ENCODE measurements at regions not wholly inside any gene's neighbourhood (a gene's known extent, or its start where the extent isn't known, plus 50 kb on each side); places are given as distances from the start of the nearest gene placed in this dataset.
"Not testable (repeated sequence)": the region's sequence is repeated elsewhere in the genome, so short reads cannot be mapped to it uniquely, and the experiment has no call there.

GRCh38 chr2:242004223-242004901 lies 134.8 kb downstream of the RTP5 start:
- no peak for DNase-seq (ENCODE audit: low spot score)

- DNase-seq (ENCODE audit: low spot score), result no peak
Measured at GRCh38 chr2:242004902-242005230, 135.3 kb downstream of the RTP5 start.

GRCh38 chr2:242006091-242006634 lies 136.6 kb downstream of the RTP5 start:
- not testable (repeated sequence) for DNase-seq (ENCODE audit: low spot score)

DNA sequence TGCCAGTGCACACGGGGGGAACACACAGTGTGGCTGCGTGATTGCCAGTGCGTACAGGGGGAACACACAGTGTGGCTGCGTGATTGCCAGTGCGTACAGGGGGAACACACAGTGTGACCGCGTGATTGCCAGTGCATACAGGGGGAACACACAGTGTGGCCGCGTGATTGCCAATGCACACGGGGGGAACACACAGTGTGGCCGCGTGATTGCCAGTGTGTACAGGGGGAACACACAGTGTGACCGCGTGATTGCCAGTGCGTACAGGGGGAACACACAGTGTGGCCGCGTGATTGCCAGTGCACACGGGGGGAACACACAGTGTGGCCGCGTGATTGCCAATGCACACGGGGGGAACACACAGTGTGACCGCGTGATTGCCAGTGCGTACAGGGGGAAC lies 139.4 kb downstream of the RTP5 start:
- DNase-seq (ENCODE audit: low spot score), result not testable (repeated sequence)

DNA sequence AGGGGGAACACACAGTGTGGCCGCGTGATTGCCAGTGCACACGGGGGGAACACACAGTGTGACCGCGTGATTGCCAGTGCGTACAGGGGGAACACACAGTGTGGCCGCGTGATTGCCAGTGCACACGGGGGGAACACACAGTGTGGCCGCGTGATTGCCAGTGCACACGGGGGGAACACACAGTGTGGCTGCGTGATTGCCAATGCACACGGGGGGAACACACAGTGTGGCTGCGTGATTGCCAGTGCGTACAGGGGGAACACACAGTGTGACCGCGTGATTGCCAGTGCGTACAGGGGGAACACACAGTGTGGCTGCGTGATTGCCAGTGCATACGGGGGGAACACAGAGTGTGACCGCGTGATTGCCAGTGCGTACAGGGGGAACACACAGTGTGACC lies 140.3 kb downstream of the RTP5 start:
- DNase-seq (ENCODE audit: low spot score), result not testable (repeated sequence)

GRCh38 chr2:242010252-242011166 lies 141.0 kb downstream of the RTP5 start:
- not testable (repeated sequence) for DNase-seq (ENCODE audit: low spot score)

DNA sequence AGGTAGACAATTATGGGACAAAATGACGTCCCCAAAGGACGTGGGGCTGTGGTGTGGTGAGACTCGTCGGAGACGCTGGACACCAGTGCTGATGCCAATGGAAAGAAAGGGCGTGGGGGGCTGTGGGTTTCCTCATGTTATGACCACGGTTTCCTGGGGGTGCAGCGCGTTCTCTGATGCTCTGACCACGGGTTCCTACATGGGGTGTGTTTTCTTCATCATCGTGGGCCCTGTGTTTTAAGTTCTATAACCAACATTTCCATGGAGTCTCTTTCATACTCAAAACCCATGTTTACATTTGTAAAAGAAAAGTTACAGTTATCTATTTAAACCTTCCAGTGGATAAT lies 141.6 kb downstream of the RTP5 start:
- no peak for DNase-seq (ENCODE audit: low spot score)

DNA sequence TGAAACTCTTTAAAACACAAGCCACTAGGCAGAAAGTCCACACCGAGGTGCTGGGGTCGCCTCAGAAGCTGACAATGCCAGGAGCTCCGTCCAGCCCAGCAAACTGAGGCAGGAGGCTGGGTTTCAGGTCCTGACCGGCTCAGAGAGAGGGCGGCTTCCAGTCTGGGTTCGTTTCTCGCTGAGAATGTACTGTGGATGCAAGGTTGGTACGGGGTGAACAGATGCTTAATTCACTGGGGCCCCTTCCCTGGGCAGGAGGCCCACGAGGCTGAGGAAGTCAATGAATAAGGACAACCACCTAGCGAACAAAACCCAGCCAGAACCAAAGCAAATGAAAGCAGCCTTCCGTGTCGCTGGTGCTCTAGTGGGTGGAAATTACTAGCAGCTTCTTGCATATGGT lies 142.0 kb downstream of the RTP5 start:
- DNase-seq (ENCODE audit: low spot score), result no peak

GRCh38 chr2:242011991-242012764 lies 142.6 kb downstream of the RTP5 start:
- no peak for DNase-seq (ENCODE audit: low spot score)

- no peak for DNase-seq (ENCODE audit: low spot score)
Measured at GRCh38 chr2:242012956-242013764, 143.6 kb downstream of the RTP5 start.

DNA sequence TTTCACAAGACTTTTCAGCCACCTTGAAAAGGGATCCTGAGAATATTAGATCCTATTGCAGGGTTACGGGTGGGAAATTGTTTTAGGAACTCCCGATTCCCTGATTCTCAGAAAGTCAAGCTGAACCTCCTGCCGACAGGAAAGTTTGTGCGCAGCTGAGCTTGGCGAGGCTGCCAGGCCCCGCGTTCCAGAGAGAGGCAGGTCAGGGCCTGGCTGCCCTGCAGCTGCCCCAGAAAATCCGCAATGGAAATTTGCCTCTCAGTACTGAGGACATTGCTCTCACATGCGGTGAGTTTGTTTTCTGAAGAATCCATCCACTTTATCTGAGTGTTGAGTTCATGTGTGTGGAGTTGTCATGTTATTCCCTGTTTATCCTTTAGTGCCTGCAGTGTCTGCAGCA lies 144.2 kb downstream of the RTP5 start:
- no peak for DNase-seq (ENCODE audit: low spot score)

DNA sequence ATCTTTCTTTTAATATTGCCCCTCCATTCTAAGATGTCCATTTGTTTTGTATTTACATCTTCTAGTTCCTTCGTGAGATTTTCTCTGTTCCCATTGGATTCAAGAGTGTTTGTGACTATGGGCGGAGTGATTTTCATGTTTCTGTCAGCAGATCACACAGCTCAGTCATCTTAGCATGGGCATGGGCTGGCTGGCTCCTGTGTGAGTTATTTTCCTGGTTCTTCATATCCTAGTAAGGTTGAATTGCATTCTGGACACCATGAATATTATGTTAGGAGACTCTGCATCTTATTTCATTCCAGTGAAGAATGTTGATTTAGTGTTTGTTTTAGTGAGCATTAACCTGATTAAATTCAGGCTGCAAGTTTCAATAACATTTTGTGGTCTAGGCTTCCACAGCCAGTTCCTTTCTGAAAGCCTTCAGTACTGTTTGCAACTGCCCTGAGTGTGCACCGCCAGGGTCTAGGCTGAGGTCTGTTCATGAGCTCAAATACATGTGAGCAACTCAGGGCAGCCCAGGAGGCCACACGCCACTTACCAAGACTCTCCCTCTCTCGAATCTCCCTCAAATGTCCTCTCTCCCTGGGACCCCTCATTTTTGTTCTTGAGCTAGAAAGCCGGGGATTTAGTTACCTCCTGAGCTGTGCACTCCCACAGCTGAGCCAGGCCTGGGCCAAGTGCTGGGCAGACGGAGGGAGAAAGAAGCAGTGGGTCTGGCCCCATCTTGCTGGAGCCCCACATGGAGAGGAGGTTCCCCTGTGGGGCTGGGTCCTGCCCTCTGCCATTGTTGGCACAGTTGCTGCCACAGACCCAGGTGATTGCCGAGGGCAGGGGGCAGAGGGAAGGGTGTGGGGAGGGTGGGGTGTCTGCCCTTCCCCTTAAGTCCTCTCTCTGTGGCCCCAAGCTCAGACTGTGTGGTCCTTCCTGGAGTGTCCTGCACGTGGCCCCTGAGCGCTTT lies 145.9 kb downstream of the RTP5 start:
- DNase-seq (ENCODE audit: low spot score), result no peak

DNA sequence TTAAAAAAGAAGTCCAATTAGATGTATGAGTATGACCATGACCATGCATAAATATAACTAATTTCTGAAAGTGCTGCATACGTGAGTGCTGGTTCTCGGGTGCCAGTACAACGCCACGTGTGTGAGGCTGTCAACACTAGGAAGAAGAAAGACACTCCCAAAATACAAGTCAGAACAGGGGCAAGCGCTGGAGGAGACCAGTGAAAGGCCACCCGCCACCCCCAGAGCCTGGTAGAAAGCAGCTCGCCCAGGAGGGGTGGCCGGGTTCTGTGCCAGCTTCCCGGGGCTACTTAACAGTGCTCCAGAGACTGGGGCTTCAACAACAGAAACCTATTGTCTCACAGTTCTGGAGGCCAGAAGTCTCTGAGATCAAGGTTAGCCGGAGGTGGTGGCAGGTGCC lies 147.6 kb downstream of the RTP5 start:
- no peak for DNase-seq (ENCODE audit: low spot score)

- DNase-seq (ENCODE audit: low spot score), result not testable (repeated sequence)
Measured at GRCh38 chr2:242018416-242018815, 148.9 kb downstream of the RTP5 start.

- no peak for DNase-seq (ENCODE audit: low spot score)
Measured at GRCh38 chr2:242019344-242019743, 149.8 kb downstream of the RTP5 start.

DNA sequence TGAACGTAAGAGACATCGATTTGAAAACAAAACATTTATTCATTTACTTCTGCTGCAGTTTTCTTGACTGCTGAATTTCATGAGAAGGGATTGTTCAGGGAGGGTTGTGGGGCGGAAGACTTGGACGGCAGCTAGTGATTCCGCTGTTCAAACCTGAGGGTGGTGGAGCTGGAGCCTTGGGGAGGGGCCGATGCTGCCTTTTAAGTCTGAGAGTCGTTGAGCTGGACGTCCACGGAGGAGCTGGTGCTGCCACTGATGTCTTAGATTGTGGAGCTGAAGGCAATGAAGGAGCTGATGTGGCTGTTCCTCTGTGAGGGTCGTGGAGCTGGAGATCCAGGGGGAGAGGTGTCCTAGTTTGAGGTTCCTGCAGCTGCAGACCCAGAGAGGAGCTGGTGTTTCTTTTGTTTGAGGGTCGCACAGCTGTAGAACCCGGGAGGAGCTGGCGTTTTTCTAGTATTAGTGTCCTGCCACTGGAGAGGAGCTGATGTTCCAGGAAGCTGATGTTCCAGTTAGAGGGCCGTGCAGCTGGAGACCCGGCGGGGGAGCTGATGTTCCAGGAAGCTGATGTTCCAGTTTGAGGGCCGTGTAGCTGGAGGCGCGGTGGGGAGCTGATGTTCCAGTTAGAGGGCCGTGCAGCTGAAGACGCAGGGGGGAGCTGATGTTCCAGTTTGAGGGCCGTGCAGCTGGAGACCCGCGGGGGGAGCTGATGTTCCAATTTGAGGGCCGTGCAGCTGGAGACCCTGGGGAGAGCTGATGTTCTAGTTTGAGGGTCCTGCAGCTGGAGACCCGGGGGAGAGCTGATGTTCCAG lies 150.9 kb downstream of the RTP5 start:
- DNase-seq (ENCODE audit: low spot score), result no peak

- no peak for DNase-seq (ENCODE audit: low spot score)
Measured at GRCh38 chr2:242022550-242023290, 153.2 kb downstream of the RTP5 start.

GRCh38 chr2:242024751-242025355 lies 155.3 kb downstream of the RTP5 start:
- no peak for DNase-seq (ENCODE audit: low spot score)
